ENCODE measurements at regions not wholly inside any gene's neighbourhood (a gene's known extent, or its start where the extent isn't known, plus 50 kb on each side); places are given as distances from the start of the nearest gene placed in this dataset.

- Histone ChIP-seq H3K4me2 (replicated peaks; ENCODE audit: low read depth, low read length, poor library complexity, severe bottlenecking) (no peak overlapping the region), H3K9me3 (ENCODE audit: control extremely low read depth in 1 of 3, control insufficient read depth in 2 of 3, insufficient read depth in 1 of 3, low read length in 2 of 3) (no peaks in the 10 kb centered on the region), H3K4me1 (ENCODE audit: control insufficient read depth in 2 of 2, insufficient read depth in 2 of 2, low read length in 2 of 2) (no peaks in the 10 kb centered on the region), H2AFZ (ENCODE audit: insufficient read depth, low read depth, low read length, poor library complexity, severe bottlenecking) (no peak overlapping the region), H3K4me3 (ENCODE audit: control extremely low read depth in 1 of 5, extremely low read depth in 1 of 5, insufficient read depth in 1 of 5, low read depth in 2 of 5, low read length in 4 of 5) (no peak overlapping the region), H3K27me3 (replicated peaks in 1 of 4; ENCODE audit: control extremely low read depth in 1 of 4, control insufficient read depth in 3 of 4, insufficient read depth in 4 of 4, low read length in 3 of 4) (peaks cover 0 to 10% (median 3%) of the 10 kb centered on the region in 4 experiments), H3K79me2 (ENCODE audit: control insufficient read depth, insufficient read depth, low read length) (no peaks in the 10 kb centered on the region), H3K27ac (ENCODE audit: low read length in 2 of 2) (no peak overlapping the region), H3K9ac (ENCODE audit: low read length) (no peak overlapping the region), H3K36me3 (replicated peaks in 1 of 2; ENCODE audit: control extremely low read depth in 1 of 2, control insufficient read depth in 1 of 2, extremely low read depth in 1 of 2, insufficient read depth in 2 of 2, low read length in 1 of 2) (no peaks in the 10 kb centered on the region), H4K20me1 (ENCODE audit: control insufficient read depth, insufficient read depth, low read length, poor library complexity, severe bottlenecking) (no peaks in the 10 kb centered on the region)
- ChIA-PET POLR2A (no interaction called here), CTCF (interaction anchor here (0.7 to 3.6 kb wide), 6 partner anchors 9 to 1154 kb away, joined by 3 to 20 read pairs (median 7); no protein-coding TSS in a partner anchor)
- TF ChIP-seq CTCF (IDR thresholded peaks at IDR 0.05) (no peak), EZH2 (IDR thresholded peaks at IDR 0.05; ENCODE audit: borderline replicate concordance, insufficient read depth, low read depth, low read length, poor library complexity, severe bottlenecking) (no peak)
- ATAC-seq (ENCODE audit: low read depth) (no peak), DNase-seq (no peak)
- no peak overlapping the region for H3K27ac Mint-ChIP-seq
- 71% methylated on average over 1 of the region's 3 CpGs for WGBS (ENCODE audit: insufficient coverage)
- H3K4me1 Mint-ChIP-seq = no peaks in the 10 kb centered on the region
- intact Hi-C loops (cut with micrococcal nuclease) = loop anchor here (1.0 to 10.0 kb wide), 4 partner anchors 104 to 1542 kb away; no protein-coding TSS in a partner anchor
- no peaks in the 10 kb centered on the region for H3K27me3 Mint-ChIP-seq
- H3K4me3 Mint-ChIP-seq = no peak overlapping the region
- no peaks in the 10 kb centered on the region for H3K9me3 Mint-ChIP-seq (ENCODE audit: insufficient read depth)
Observed at GRCh38 chr1:75990686-75991085, 58.5 kb upstream of the ASB17 start.

- ATAC-seq (ENCODE audit: low read depth) = peak; percentile 57
- H2AFZ ChIP-seq (ENCODE audit: insufficient read depth, low read depth, low read length, poor library complexity, severe bottlenecking) = no peak overlapping the region
- Mint-ChIP-seq H3K4me3 (no peak overlapping the region), H3K27me3 (no peaks in the 10 kb centered on the region), H3K9me3 (ENCODE audit: insufficient read depth) (no peaks in the 10 kb centered on the region), H3K4me1 (no peaks in the 10 kb centered on the region), H3K27ac (no peak overlapping the region)
- H3K9ac ChIP-seq (ENCODE audit: low read length) = no peak overlapping the region
- peak; percentile 73 for DNase-seq
- no peaks in the 10 kb centered on the region for H3K79me2 ChIP-seq (ENCODE audit: control insufficient read depth, insufficient read depth, low read length)
- H3K36me3 ChIP-seq (replicated peaks in 1 of 2; ENCODE audit: control extremely low read depth in 1 of 2, control insufficient read depth in 1 of 2, extremely low read depth in 1 of 2, insufficient read depth in 2 of 2, low read length in 1 of 2) = no peaks in the 10 kb centered on the region
- ChIA-PET CTCF (interaction anchor here (0.5 to 3.6 kb wide), 9 partner anchors 10 to 1153 kb away, joined by 3 to 20 read pairs (median 4); no protein-coding TSS in a partner anchor), POLR2A (no interaction called here)
- no peak overlapping the region for H3K4me3 ChIP-seq (ENCODE audit: control extremely low read depth in 1 of 5, extremely low read depth in 1 of 5, insufficient read depth in 1 of 5, low read depth in 2 of 5, low read length in 4 of 5)
- no peak overlapping the region for H3K4me2 ChIP-seq (replicated peaks; ENCODE audit: low read depth, low read length, poor library complexity, severe bottlenecking)
- no peaks in the 10 kb centered on the region for H4K20me1 ChIP-seq (ENCODE audit: control insufficient read depth, insufficient read depth, low read length, poor library complexity, severe bottlenecking)
- H3K27ac ChIP-seq (ENCODE audit: low read length in 2 of 2) = no peak overlapping the region
- no peaks in the 10 kb centered on the region for H3K9me3 ChIP-seq (ENCODE audit: control extremely low read depth in 1 of 3, control insufficient read depth in 2 of 3, insufficient read depth in 1 of 3, low read length in 2 of 3)
- intact Hi-C loops (cut with micrococcal nuclease) = loop anchor here (1.0 to 10.0 kb wide), 4 partner anchors 103 to 1541 kb away; no protein-coding TSS in a partner anchor
- 2% methylated on average over 4 of the region's 8 CpGs for WGBS (ENCODE audit: insufficient coverage)
- no peaks in the 10 kb centered on the region for H3K4me1 ChIP-seq (ENCODE audit: control insufficient read depth in 2 of 2, insufficient read depth in 2 of 2, low read length in 2 of 2)
- peaks cover 0 to 10% (median 3%) of the 10 kb centered on the region in 4 experiments for H3K27me3 ChIP-seq (replicated peaks in 1 of 4; ENCODE audit: control extremely low read depth in 1 of 4, control insufficient read depth in 3 of 4, insufficient read depth in 4 of 4, low read length in 3 of 4)
- TF ChIP-seq EZH2 (IDR thresholded peaks at IDR 0.05; ENCODE audit: borderline replicate concordance, insufficient read depth, low read depth, low read length, poor library complexity, severe bottlenecking) (no peak), CTCF (IDR thresholded peaks at IDR 0.05) (peak; percentile 89)
Observed at GRCh38 chr1:75991497-75992114, 59.4 kb upstream of the ASB17 start.
